MG63 (cell line): ENCODE measurements at regions not wholly inside any gene's neighbourhood (a gene's known extent, or its start where the extent isn't known, plus 50 kb on each side); places are given as distances from the start of the nearest gene placed in this dataset.

Source experiments
- DNase-seq: peaks from one replicate; pipeline ENCODE4 v3.0.0-alpha.2; 2020
- H3K27me3 ChIP-seq: fragments of 250-450 bp; sonication (Bioruptor Pico); 2 replicates; pipeline ENCODE4 v1.5.1; 2020; ENCODE audit warnings: mild to moderate bottlenecking, moderate library complexity
- H3K36me3 ChIP-seq: fragments of 250-450 bp; sonication (Bioruptor Pico); 2 replicates; pipeline ENCODE4 v1.5.1; 2020; ENCODE audit warnings: mild to moderate bottlenecking, moderate library complexity
- H3K4me3 ChIP-seq: fragments of 250-450 bp; sonication (Bioruptor Pico); 2 replicates; pipeline ENCODE4 v1.5.1; 2020; ENCODE audit warnings: mild to moderate bottlenecking, moderate library complexity
- H3K9me3 ChIP-seq: fragments of 250-450 bp; sonication (Bioruptor Pico); 2 replicates; pipeline ENCODE4 v1.5.1; 2020; ENCODE audit warnings: mild to moderate bottlenecking, moderate library complexity

- no peaks in the 10 kb centered on the region for H3K27me3 ChIP-seq
- DNase-seq, result no peak
- no peaks in the 10 kb centered on the region for H3K36me3 ChIP-seq
- H3K9me3 ChIP-seq, result no peaks in the 10 kb centered on the region
- no peak overlapping the region for H3K4me3 ChIP-seq
Measured at GRCh38 chr15:39491115-39491885, 89.6 kb upstream of the THBS1 start.

GRCh38 chr15:39491886-39492490, 88.9 kb upstream of the THBS1 start:
- H3K9me3 ChIP-seq, result no peaks in the 10 kb centered on the region
- DNase-seq, result no peak
- H3K27me3 ChIP-seq, result no peaks in the 10 kb centered on the region
- no peak overlapping the region for H3K4me3 ChIP-seq
- H3K36me3 ChIP-seq, result no peaks in the 10 kb centered on the region

GRCh38 chr15:39493424-39494067, 87.3 kb upstream of the THBS1 start:
- H3K4me3 ChIP-seq, result no peak overlapping the region
- no peaks in the 10 kb centered on the region for H3K9me3 ChIP-seq

GRCh38 chr15:39494462-39494861, 86.4 kb upstream of the THBS1 start:
- H3K4me3 ChIP-seq, result no peak overlapping the region
- DNase-seq, result no peak
- no peaks in the 10 kb centered on the region for H3K36me3 ChIP-seq
- no peaks in the 10 kb centered on the region for H3K9me3 ChIP-seq
- no peaks in the 10 kb centered on the region for H3K27me3 ChIP-seq

More at GRCh38 chr15:39493424-39494067, 87.3 kb upstream of the THBS1 start:
- H3K27me3 ChIP-seq, result no peaks in the 10 kb centered on the region
- H3K36me3 ChIP-seq, result no peaks in the 10 kb centered on the region
- no peak for DNase-seq

GRCh38 chr15:39495871-39496840, 84.7 kb upstream of the THBS1 start:
- DNase-seq, result no peak
- Histone ChIP-seq H3K27me3 (no peaks in the 10 kb centered on the region), H3K9me3 (no peaks in the 10 kb centered on the region), H3K4me3 (no peak overlapping the region), H3K36me3 (no peaks in the 10 kb centered on the region)

- Histone ChIP-seq H3K9me3 (no peaks in the 10 kb centered on the region), H3K4me3 (no peak overlapping the region), H3K36me3 (no peaks in the 10 kb centered on the region), H3K27me3 (no peaks in the 10 kb centered on the region)
- no peak for DNase-seq
Measured at GRCh38 chr15:39497016-39497758, 83.7 kb upstream of the THBS1 start.

- H3K36me3 ChIP-seq, result no peaks in the 10 kb centered on the region
- H3K27me3 ChIP-seq, result no peaks in the 10 kb centered on the region
- no peaks in the 10 kb centered on the region for H3K9me3 ChIP-seq
- DNase-seq, result no peak
- no peak overlapping the region for H3K4me3 ChIP-seq
Measured at GRCh38 chr15:39497759-39498565, 82.9 kb upstream of the THBS1 start.

GRCh38 chr15:39498629-39499028, 82.2 kb upstream of the THBS1 start:
- Histone ChIP-seq H3K36me3 (no peaks in the 10 kb centered on the region), H3K9me3 (no peaks in the 10 kb centered on the region), H3K4me3 (no peak overlapping the region), H3K27me3 (no peaks in the 10 kb centered on the region)
- no peak for DNase-seq

- Histone ChIP-seq H3K9me3 (no peaks in the 10 kb centered on the region), H3K4me3 (no peak overlapping the region), H3K27me3 (no peaks in the 10 kb centered on the region), H3K36me3 (no peaks in the 10 kb centered on the region)
- no peak for DNase-seq
Measured at GRCh38 chr15:39499042-39499441, 81.8 kb upstream of the THBS1 start.

GRCh38 chr15:39499681-39500080, 81.2 kb upstream of the THBS1 start:
- Histone ChIP-seq H3K9me3 (no peaks in the 10 kb centered on the region), H3K4me3 (no peak overlapping the region), H3K27me3 (no peaks in the 10 kb centered on the region), H3K36me3 (no peaks in the 10 kb centered on the region)
- no peak for DNase-seq

GRCh38 chr15:39501366-39502081, 79.4 kb upstream of the THBS1 start:
- no peak for DNase-seq
- Histone ChIP-seq H3K27me3 (no peaks in the 10 kb centered on the region), H3K36me3 (no peaks in the 10 kb centered on the region), H3K9me3 (no peaks in the 10 kb centered on the region), H3K4me3 (no peak overlapping the region)

GRCh38 chr15:39502082-39502447, 78.8 kb upstream of the THBS1 start:
- Histone ChIP-seq H3K9me3 (no peaks in the 10 kb centered on the region), H3K27me3 (no peaks in the 10 kb centered on the region), H3K36me3 (no peaks in the 10 kb centered on the region), H3K4me3 (no peak overlapping the region)
- no peak for DNase-seq

GRCh38 chr15:39502611-39503195, 78.2 kb upstream of the THBS1 start:
- DNase-seq, result no peak
- no peaks in the 10 kb centered on the region for H3K9me3 ChIP-seq
- no peak overlapping the region for H3K4me3 ChIP-seq
- no peaks in the 10 kb centered on the region for H3K27me3 ChIP-seq
- no peaks in the 10 kb centered on the region for H3K36me3 ChIP-seq

GRCh38 chr15:39503526-39503925, 77.4 kb upstream of the THBS1 start:
- H3K27me3 ChIP-seq, result no peaks in the 10 kb centered on the region
- H3K9me3 ChIP-seq, result no peaks in the 10 kb centered on the region
- no peak for DNase-seq
- no peak overlapping the region for H3K4me3 ChIP-seq
- no peaks in the 10 kb centered on the region for H3K36me3 ChIP-seq

GRCh38 chr15:39504808-39505207, 76.1 kb upstream of the THBS1 start:
- no peaks in the 10 kb centered on the region for H3K9me3 ChIP-seq
- H3K36me3 ChIP-seq, result no peaks in the 10 kb centered on the region
- no peak overlapping the region for H3K4me3 ChIP-seq
- DNase-seq, result no peak
- H3K27me3 ChIP-seq, result no peaks in the 10 kb centered on the region
